HAP-1 (cell line): ENCODE measurements at regions not wholly inside any gene's neighbourhood (a gene's known extent, or its start where the extent isn't known, plus 50 kb on each side); places are given as distances from the start of the nearest gene placed in this dataset.

Experiments
- DNase-seq, 2 experiments: peaks; one replicate each; pipeline ENCODE4 v3.0.0-alpha.2; 2016 to 2020; ENCODE audit warnings: low spot score in 2 of 2
- H3K27me3 ChIP-seq: fragments of 250-450 bp; sonication (Bioruptor Pico); 2 replicates; pipeline ENCODE4 v1.5.1; 2020; ENCODE audit warnings: low read depth, mild to moderate bottlenecking, moderate library complexity
- H3K36me3 ChIP-seq: fragments of 250-450 bp; sonication (Bioruptor Pico); replicated peaks from 2 replicates; pipeline ENCODE4 v1.5.1; 2020; ENCODE audit warnings: mild to moderate bottlenecking
- H3K4me1 ChIP-seq: fragments of 250-450 bp; sonication (Bioruptor Pico); 2 replicates; pipeline ENCODE4 v1.5.1; 2020; ENCODE audit warnings: mild to moderate bottlenecking
- H3K4me3 ChIP-seq: fragments of 250-450 bp; sonication (Bioruptor Pico); 2 replicates; pipeline ENCODE4 v1.5.1; 2020; ENCODE audit warnings: mild to moderate bottlenecking, moderate library complexity
- H3K9me3 ChIP-seq: fragments of 250-450 bp; sonication (Bioruptor Pico); 2 replicates; pipeline ENCODE4 v1.5.1; 2020; ENCODE audit warnings: mild to moderate bottlenecking, moderate library complexity
- in situ Hi-C: fragments of 300-500 bp; cut with MboI; formaldehyde crosslinking; loops from 3 replicates; pipeline ENCODE4 v1.14.3; 2020; ENCODE audit warnings: low sequenced_read_pairs, inconsistent platforms, mixed read lengths

- Histone ChIP-seq H3K4me1 (no peaks in the 10 kb centered on the region), H3K4me3 (no peak overlapping the region), H3K36me3 (no peaks in the 10 kb centered on the region), H3K27me3 (no peaks in the 10 kb centered on the region), H3K9me3 (no peaks in the 10 kb centered on the region)
- DNase-seq, result no peak
- in situ Hi-C loops, result no loop called here
Measured at GRCh38 chr20:40775561-40776146, 86.6 kb upstream of the MAFB start.

DNA sequence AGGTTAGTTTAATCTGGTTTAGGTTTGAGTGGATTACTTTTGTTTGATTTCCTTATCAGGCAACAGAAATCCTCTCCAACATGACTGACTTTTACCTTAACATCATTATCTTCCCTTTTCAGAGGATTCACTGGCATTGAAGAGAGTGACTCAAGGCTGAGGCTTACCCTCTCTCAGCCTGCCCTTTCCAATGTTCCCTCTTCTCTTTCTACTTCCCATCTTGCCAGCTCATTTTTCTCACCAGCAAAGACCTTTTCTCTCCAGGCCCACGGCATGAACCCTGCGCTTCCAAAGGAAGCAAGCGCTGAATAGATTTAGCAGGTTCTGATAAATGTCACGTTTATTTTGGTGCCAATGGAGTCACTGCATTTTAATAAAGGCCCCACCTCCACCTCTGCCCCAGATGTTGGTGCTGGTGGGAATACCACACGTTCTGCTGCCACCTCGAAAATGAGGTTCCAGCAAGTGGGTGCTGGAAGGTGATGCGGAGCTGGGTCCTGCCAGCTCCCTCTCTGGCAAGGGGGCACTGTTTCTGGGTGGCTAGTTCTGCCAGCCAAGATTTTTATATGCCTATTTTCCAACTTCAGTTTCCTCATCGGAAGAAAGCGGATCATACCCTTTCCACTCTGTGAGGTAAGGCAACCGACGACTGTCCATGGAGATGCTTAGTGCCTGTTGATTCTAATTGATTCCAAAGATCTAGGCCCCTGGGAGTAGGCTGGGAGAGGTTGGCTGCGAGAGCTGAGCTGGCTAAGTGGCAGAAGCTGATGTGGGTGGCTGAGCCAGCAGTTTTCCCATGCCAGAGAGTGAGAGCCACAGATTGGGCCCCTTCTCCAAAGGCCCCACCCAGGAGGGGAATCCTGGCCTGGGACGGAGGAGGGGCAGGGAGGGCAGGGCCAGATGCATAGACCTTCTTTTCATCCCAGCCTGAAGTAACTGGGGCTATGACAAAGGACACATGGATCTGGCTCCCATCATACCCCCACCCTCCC lies 87.7 kb upstream of the MAFB start:
- DNase-seq, result no peak
- Histone ChIP-seq H3K4me1 (no peaks in the 10 kb centered on the region), H3K36me3 (no peaks in the 10 kb centered on the region), H3K4me3 (no peak overlapping the region), H3K9me3 (no peaks in the 10 kb centered on the region), H3K27me3 (peaks cover 4% of the 10 kb centered on the region; the same call in 1 of the 2 replicates)
- in situ Hi-C loops, result no loop called here

GRCh38 chr20:40777653-40778052 lies 88.6 kb upstream of the MAFB start:
- Histone ChIP-seq H3K4me3 (no peak overlapping the region), H3K36me3 (no peaks in the 10 kb centered on the region), H3K9me3 (no peaks in the 10 kb centered on the region), H3K4me1 (no peaks in the 10 kb centered on the region), H3K27me3 (peaks cover 4% of the 10 kb centered on the region; the same call in 1 of the 2 replicates)
- DNase-seq, result no peak
- in situ Hi-C loops, result no loop called here

- in situ Hi-C loops, result no loop called here
- H3K27me3 ChIP-seq, result peaks cover 4% of the 10 kb centered on the region; the same call in 1 of the 2 replicates
- no peaks in the 10 kb centered on the region for H3K36me3 ChIP-seq
- no peaks in the 10 kb centered on the region for H3K4me1 ChIP-seq
- no peaks in the 10 kb centered on the region for H3K9me3 ChIP-seq
- H3K4me3 ChIP-seq, result no peak overlapping the region
- DNase-seq, result no peak
Measured at GRCh38 chr20:40778894-40779496, 90.0 kb upstream of the MAFB start.

- Histone ChIP-seq H3K36me3 (no peaks in the 10 kb centered on the region), H3K9me3 (no peaks in the 10 kb centered on the region), H3K4me1 (no peaks in the 10 kb centered on the region), H3K4me3 (no peak overlapping the region), H3K27me3 (peaks cover 4% of the 10 kb centered on the region; the same call in 1 of the 2 replicates)
- in situ Hi-C loops, result no loop called here
- DNase-seq, result no peak
Measured at GRCh38 chr20:40781327-40782042, 92.4 kb upstream of the MAFB start.

DNA sequence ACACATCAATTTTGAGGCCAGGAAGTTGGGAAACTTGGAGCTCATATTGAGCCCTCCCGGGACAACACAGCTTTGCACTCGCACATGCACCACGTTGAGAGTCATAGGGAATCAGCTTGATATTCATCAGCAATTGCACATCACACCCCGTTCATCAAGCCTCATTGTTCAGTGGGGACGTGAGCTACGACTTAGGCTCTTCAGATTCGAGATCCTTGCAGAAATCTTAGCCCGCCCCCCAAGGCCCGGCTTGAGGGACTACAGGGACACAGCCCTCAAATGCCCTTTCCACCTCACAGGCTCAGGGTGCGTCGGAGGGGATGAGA lies 93.0 kb upstream of the MAFB start:
- H3K36me3 ChIP-seq, result no peaks in the 10 kb centered on the region
- in situ Hi-C loops, result no loop called here
- no peak overlapping the region for H3K4me3 ChIP-seq
- H3K9me3 ChIP-seq, result no peaks in the 10 kb centered on the region
- H3K27me3 ChIP-seq, result peaks cover 4% of the 10 kb centered on the region; the same call in 1 of the 2 replicates
- no peaks in the 10 kb centered on the region for H3K4me1 ChIP-seq
- DNase-seq, result no peak

- peaks cover 4% of the 10 kb centered on the region; the same call in 1 of the 2 replicates for H3K27me3 ChIP-seq
- no peak for DNase-seq
- no peak overlapping the region for H3K4me3 ChIP-seq
- no peaks in the 10 kb centered on the region for H3K36me3 ChIP-seq
- no peaks in the 10 kb centered on the region for H3K9me3 ChIP-seq
- in situ Hi-C loops, result no loop called here
- H3K4me1 ChIP-seq, result no peaks in the 10 kb centered on the region
Measured at GRCh38 chr20:40785346-40785745, 96.3 kb upstream of the MAFB start.

DNA sequence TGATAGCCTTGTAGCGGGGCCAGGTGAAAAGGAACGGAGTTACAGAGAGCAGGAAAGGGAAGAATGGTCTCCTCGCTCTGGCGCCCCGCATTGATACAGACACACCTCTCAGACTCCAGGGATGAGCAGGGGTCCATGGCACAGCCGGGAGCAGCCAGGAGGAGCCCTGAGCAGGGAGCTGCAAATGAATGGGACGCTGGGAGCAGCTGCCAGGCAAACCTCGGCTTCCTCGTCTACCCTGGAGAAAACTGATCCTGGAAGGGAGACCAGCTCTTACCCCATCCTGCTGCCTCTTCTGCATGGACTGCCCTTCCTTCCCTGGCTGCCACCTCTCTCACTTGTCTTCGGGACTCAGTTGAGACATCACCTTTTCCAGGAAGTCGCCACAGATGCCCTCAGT lies 97.3 kb upstream of the MAFB start:
- in situ Hi-C loops, result no loop called here
- H3K4me1 ChIP-seq, result no peaks in the 10 kb centered on the region

DNA sequence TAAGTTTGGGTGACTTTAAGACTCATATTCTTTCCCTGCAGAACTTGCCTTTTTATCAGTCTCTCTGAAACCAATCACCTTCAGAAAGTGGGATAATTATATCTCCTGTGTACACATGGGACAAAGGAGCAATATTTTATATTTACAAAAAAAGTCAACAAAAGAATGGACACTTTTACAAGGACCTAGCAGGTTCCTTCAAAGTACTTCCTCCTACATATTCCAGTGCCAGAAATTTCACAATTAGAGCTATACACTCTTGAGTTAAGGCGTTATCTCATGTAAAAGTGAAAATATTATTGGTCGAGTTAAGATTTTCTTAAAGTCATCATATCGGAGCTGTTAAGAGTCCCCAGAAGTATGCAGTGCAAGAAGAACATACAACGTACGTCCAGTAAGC lies 98.9 kb upstream of the MAFB start:
- H3K27me3 ChIP-seq, result no peaks in the 10 kb centered on the region
- in situ Hi-C loops, result no loop called here
- H3K4me3 ChIP-seq, result no peak overlapping the region
- H3K9me3 ChIP-seq, result no peaks in the 10 kb centered on the region
- no peak for DNase-seq
- H3K4me1 ChIP-seq, result no peaks in the 10 kb centered on the region
- H3K36me3 ChIP-seq, result no peaks in the 10 kb centered on the region

More for the DNA sequence above, 97.3 kb upstream of the MAFB start:
- no peak for DNase-seq
- Histone ChIP-seq H3K27me3 (peaks cover 3% of the 10 kb centered on the region; the same call in 1 of the 2 replicates), H3K36me3 (no peaks in the 10 kb centered on the region), H3K9me3 (no peaks in the 10 kb centered on the region), H3K4me3 (no peak overlapping the region)

- Histone ChIP-seq H3K9me3 (no peaks in the 10 kb centered on the region), H3K36me3 (no peaks in the 10 kb centered on the region), H3K4me3 (no peak overlapping the region), H3K27me3 (no peaks in the 10 kb centered on the region), H3K4me1 (no peaks in the 10 kb centered on the region)
- in situ Hi-C loops, result no loop called here
- no peak for DNase-seq
Measured at GRCh38 chr20:40797425-40797824, 108.4 kb upstream of the MAFB start.

- H3K27me3 ChIP-seq, result no peaks in the 10 kb centered on the region
Measured at GRCh38 chr20:40798066-40798465, 109.0 kb upstream of the MAFB start.

DNA sequence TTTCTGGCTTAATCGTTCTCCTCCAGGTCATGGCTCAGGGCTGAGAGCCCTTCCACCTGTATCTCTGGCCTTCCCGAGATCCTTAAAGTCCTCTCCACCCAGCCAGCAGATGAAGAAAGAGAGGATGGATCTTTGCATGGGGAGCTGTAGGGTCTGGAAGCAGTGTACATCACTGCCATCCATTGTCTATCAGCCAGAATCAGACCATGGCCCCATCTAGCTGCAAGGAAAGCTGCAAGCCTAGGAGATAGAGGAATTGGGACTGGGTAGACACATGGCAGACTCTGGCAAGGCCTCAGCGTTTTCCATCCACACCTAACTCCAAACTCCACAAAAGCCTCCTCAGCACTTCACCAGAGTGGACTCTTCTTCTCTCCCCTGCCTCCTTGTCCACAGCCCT lies 113.8 kb upstream of the MAFB start:
- no peak for DNase-seq
- no peaks in the 10 kb centered on the region for H3K27me3 ChIP-seq
- in situ Hi-C loops, result no loop called here

More at GRCh38 chr20:40798066-40798465, 109.0 kb upstream of the MAFB start:
- no peaks in the 10 kb centered on the region for H3K4me1 ChIP-seq
- no peaks in the 10 kb centered on the region for H3K9me3 ChIP-seq
- H3K4me3 ChIP-seq, result no peak overlapping the region
- in situ Hi-C loops, result no loop called here
- H3K36me3 ChIP-seq, result no peaks in the 10 kb centered on the region
- DNase-seq, result no peak

DNA sequence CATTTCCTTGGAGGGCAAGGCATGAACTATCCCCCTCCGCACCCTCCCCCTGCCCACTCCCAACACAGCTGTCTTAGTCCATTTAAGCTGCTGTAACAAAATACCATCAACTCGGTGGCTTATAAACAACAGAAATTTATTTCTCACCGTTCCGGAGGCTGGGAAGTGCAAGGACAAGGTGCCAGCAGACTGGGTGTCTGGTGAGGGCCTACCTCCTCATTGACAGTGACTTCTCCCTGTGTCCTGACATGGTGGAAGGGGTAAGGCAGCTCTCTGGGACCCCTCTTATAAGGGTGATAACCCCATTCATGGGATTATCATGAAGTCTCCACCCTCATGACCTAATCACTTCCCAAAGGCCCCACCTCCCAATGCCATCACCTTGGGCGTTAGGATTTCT lies 114.3 kb upstream of the MAFB start:
- H3K4me1 ChIP-seq, result no peaks in the 10 kb centered on the region
- 0 out of 2 replicates have a peak, but pooled peaks cover 1% of the 10 kb centered on the region for H3K27me3 ChIP-seq
- no peak overlapping the region for H3K4me3 ChIP-seq
- in situ Hi-C loops, result no loop called here
- DNase-seq, result no peak
- H3K9me3 ChIP-seq, result no peaks in the 10 kb centered on the region
- H3K36me3 ChIP-seq, result no peaks in the 10 kb centered on the region

More for the DNA sequence above, 113.8 kb upstream of the MAFB start:
- Histone ChIP-seq H3K9me3 (no peaks in the 10 kb centered on the region), H3K36me3 (no peaks in the 10 kb centered on the region), H3K4me1 (no peaks in the 10 kb centered on the region), H3K4me3 (no peak overlapping the region)
